ENCODE measurements at regions not wholly inside any gene's neighbourhood (a gene's known extent, or its start where the extent isn't known, plus 50 kb on each side); places are given as distances from the start of the nearest gene placed in this dataset.

DNA sequence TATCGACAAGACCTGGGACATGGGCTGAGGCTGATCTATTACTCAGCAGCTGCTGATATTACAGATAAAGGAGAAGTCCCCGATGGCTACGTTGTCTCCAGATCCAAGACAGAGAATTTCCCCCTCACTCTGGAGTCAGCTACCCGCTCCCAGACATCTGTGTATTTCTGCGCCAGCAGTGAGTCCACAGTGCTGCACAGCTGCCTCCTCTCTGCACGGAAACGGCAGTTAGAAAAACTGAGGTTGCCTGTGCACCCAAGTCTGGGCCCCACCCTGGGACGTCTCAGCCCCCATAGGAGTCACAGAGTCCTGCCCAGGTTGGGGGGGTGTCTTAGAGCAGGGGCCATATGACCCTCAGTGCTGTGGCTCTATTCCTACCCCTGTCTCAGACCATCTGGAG is 167.4 kb upstream of the PRSS58 start:
- TF ChIP-seq, protein P1, sequence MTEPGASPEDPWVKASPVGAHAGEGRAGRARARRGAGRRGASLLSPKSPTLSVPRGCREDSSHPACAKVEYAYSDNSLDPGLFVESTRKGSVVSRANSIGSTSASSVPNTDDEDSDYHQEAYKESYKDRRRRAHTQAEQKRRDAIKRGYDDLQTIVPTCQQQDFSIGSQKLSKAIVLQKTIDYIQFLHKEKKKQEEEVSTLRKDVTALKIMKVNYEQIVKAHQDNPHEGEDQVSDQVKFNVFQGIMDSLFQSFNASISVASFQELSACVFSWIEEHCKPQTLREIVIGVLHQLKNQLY (CRISPR knock-in tag; IDR thresholded peaks at IDR 0.05): no peak
- TF ChIP-seq ELF4 (CRISPR knock-in tag; IDR thresholded peaks at IDR 0.05; ENCODE audit: low read depth) (no peak), SP1 (CRISPR knock-in tag; conservative IDR thresholded peaks at IDR 0.05) (no peak), ESRRA (CRISPR knock-in tag; IDR thresholded peaks at IDR 0.05; ENCODE audit: borderline replicate concordance) (no peak), KAT7 (CRISPR knock-in tag; IDR thresholded peaks at IDR 0.05; ENCODE audit: borderline replicate concordance) (no peak), CBFB (CRISPR knock-in tag; IDR thresholded peaks at IDR 0.05; ENCODE audit: low read depth) (no peak), FOXP1 (CRISPR knock-in tag; IDR thresholded peaks at IDR 0.05; ENCODE audit: borderline replicate concordance) (no peak), HMGA2 (CRISPR knock-in tag; IDR thresholded peaks at IDR 0.05) (no peak), JUN (CRISPR knock-in tag; IDR thresholded peaks at IDR 0.05) (no peak)
- TF ChIP-seq, protein P2, sequence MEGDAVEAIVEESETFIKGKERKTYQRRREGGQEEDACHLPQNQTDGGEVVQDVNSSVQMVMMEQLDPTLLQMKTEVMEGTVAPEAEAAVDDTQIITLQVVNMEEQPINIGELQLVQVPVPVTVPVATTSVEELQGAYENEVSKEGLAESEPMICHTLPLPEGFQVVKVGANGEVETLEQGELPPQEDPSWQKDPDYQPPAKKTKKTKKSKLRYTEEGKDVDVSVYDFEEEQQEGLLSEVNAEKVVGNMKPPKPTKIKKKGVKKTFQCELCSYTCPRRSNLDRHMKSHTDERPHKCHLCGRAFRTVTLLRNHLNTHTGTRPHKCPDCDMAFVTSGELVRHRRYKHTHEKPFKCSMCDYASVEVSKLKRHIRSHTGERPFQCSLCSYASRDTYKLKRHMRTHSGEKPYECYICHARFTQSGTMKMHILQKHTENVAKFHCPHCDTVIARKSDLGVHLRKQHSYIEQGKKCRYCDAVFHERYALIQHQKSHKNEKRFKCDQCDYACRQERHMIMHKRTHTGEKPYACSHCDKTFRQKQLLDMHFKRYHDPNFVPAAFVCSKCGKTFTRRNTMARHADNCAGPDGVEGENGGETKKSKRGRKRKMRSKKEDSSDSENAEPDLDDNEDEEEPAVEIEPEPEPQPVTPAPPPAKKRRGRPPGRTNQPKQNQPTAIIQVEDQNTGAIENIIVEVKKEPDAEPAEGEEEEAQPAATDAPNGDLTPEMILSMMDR (IDR thresholded peaks at IDR 0.05): no peak
- TF ChIP-seq, protein P3, sequence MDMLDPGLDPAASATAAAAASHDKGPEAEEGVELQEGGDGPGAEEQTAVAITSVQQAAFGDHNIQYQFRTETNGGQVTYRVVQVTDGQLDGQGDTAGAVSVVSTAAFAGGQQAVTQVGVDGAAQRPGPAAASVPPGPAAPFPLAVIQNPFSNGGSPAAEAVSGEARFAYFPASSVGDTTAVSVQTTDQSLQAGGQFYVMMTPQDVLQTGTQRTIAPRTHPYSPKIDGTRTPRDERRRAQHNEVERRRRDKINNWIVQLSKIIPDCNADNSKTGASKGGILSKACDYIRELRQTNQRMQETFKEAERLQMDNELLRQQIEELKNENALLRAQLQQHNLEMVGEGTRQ (CRISPR knock-in tag; IDR thresholded peaks at IDR 0.05): no peak
- TF ChIP-seq, protein P4, sequence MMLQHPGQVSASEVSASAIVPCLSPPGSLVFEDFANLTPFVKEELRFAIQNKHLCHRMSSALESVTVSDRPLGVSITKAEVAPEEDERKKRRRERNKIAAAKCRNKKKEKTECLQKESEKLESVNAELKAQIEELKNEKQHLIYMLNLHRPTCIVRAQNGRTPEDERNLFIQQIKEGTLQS (CRISPR knock-in tag; conservative IDR thresholded peaks at IDR 0.05): no peak
- TF ChIP-seq, protein P5, sequence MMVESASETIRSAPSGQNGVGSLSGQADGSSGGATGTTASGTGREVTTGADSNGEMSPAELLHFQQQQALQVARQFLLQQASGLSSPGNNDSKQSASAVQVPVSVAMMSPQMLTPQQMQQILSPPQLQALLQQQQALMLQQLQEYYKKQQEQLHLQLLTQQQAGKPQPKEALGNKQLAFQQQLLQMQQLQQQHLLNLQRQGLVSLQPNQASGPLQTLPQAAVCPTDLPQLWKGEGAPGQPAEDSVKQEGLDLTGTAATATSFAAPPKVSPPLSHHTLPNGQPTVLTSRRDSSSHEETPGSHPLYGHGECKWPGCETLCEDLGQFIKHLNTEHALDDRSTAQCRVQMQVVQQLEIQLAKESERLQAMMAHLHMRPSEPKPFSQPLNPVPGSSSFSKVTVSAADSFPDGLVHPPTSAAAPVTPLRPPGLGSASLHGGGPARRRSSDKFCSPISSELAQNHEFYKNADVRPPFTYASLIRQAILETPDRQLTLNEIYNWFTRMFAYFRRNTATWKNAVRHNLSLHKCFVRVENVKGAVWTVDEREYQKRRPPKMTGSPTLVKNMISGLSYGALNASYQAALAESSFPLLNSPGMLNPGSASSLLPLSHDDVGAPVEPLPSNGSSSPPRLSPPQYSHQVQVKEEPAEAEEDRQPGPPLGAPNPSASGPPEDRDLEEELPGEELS (CRISPR knock-in tag; IDR thresholded peaks at IDR 0.05): no peak
- TF ChIP-seq, protein P6, sequence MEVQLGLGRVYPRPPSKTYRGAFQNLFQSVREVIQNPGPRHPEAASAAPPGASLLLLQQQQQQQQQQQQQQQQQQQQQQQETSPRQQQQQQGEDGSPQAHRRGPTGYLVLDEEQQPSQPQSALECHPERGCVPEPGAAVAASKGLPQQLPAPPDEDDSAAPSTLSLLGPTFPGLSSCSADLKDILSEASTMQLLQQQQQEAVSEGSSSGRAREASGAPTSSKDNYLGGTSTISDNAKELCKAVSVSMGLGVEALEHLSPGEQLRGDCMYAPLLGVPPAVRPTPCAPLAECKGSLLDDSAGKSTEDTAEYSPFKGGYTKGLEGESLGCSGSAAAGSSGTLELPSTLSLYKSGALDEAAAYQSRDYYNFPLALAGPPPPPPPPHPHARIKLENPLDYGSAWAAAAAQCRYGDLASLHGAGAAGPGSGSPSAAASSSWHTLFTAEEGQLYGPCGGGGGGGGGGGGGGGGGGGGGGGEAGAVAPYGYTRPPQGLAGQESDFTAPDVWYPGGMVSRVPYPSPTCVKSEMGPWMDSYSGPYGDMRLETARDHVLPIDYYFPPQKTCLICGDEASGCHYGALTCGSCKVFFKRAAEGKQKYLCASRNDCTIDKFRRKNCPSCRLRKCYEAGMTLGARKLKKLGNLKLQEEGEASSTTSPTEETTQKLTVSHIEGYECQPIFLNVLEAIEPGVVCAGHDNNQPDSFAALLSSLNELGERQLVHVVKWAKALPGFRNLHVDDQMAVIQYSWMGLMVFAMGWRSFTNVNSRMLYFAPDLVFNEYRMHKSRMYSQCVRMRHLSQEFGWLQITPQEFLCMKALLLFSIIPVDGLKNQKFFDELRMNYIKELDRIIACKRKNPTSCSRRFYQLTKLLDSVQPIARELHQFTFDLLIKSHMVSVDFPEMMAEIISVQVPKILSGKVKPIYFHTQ (CRISPR knock-in tag; IDR thresholded peaks at IDR 0.05): no peak
